ENCODE measurements at regions not wholly inside any gene's neighbourhood (a gene's known extent, or its start where the extent isn't known, plus 50 kb on each side); places are given as distances from the start of the nearest gene placed in this dataset.

DNA sequence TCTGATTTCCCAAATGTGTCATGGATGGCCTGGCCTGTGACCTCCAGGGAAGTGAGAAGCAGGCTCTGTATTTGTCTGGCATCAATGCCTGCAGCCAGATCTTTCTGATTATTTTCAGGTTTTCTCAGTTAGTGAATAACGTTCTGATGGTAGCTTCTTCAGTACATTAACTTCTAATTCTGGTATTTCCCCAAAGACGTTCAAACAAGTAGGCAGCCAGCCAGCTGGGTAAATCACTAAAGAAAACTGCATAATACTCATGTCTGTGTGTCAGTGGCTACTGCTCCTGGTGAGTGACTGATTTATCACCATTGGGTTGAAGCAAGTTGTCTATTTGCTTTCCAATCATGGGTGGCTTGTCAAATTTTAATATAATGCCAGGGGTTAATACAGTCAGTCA, 162.6 kb upstream of the PFN2 start:
- no peak for DNase-seq (ENCODE audit: low spot score)
- POLR2A ChIA-PET (ENCODE audit: low non-redundant PET), result no interaction called here
- no peak overlapping the region for H3K27ac ChIP-seq
- TF ChIP-seq, protein P1, sequence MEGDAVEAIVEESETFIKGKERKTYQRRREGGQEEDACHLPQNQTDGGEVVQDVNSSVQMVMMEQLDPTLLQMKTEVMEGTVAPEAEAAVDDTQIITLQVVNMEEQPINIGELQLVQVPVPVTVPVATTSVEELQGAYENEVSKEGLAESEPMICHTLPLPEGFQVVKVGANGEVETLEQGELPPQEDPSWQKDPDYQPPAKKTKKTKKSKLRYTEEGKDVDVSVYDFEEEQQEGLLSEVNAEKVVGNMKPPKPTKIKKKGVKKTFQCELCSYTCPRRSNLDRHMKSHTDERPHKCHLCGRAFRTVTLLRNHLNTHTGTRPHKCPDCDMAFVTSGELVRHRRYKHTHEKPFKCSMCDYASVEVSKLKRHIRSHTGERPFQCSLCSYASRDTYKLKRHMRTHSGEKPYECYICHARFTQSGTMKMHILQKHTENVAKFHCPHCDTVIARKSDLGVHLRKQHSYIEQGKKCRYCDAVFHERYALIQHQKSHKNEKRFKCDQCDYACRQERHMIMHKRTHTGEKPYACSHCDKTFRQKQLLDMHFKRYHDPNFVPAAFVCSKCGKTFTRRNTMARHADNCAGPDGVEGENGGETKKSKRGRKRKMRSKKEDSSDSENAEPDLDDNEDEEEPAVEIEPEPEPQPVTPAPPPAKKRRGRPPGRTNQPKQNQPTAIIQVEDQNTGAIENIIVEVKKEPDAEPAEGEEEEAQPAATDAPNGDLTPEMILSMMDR (conservative IDR thresholded peaks at IDR 0.05; ENCODE audit: low read depth), result no peak
- CTCF ChIA-PET, result interaction anchor here (0.6 kb wide), 2 partner anchors 429 to 481 kb away, joined by 3 read pairs; no protein-coding TSS in a partner anchor

DNA sequence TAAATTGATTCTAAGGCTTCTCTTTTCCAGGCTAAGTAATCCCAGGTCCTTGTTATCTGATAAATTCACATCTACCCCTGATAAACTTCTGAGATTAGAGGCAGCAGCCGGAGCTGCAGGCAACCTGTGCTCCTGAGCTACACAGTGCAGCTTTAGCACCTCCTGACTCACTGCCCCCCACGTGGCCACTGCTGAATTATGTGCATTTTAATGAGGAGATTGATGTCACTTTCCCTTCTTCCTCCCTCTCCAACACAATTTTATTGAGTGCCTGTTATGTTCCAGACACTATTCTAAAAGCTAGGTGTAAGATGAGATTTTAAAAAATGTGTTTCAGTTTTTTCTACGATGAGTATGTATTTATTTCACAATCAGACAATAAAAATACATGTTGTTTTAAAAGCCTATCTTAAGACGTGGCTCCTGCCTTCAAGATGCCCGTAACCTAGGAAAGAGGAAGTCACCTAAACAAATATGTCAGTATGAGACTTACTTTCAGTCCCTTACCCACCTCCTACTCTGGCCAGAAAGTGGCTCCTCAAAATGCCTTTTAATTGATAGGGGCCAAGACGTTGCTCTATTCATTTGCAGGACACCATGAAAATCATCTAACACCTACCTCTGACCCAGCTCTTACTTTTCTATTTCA, 161.5 kb upstream of the PFN2 start:
- H3K27ac ChIP-seq, result no peak overlapping the region
- no peak for DNase-seq (ENCODE audit: low spot score)
- ChIA-PET POLR2A (ENCODE audit: low non-redundant PET) (no interaction called here), CTCF (interaction anchor here (0.6 to 0.7 kb wide), 2 partner anchors 23 to 139 kb away, joined by 4 to 5 read pairs; no protein-coding TSS in a partner anchor)
- TF ChIP-seq, protein P1 (conservative IDR thresholded peaks at IDR 0.05; ENCODE audit: low read depth), result no peak

DNA sequence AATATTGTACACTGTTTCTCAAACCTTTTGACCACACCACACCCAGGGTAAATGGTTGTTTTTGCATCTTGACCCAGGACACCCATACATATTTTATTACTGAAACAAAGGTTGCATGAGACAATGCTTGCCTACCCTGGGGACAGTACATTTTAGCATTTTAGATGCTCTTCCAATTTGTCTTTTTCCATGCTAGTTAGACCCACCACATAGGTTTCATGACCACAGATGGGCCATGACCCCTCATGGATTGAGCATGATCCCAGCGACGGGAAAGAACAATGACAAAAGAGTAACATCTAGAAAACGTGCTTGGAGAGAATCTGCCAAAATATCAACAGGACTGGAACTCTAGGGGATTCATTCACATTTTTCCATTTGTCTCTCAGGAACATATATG, 161.0 kb upstream of the PFN2 start:
- TF ChIP-seq, protein P1 (conservative IDR thresholded peaks at IDR 0.05; ENCODE audit: low read depth), result no peak
- no peak overlapping the region for H3K27ac ChIP-seq
- CTCF ChIA-PET, result no interaction called here
- POLR2A ChIA-PET (ENCODE audit: low non-redundant PET), result no interaction called here
- no peak for DNase-seq (ENCODE audit: low spot score)

DNA sequence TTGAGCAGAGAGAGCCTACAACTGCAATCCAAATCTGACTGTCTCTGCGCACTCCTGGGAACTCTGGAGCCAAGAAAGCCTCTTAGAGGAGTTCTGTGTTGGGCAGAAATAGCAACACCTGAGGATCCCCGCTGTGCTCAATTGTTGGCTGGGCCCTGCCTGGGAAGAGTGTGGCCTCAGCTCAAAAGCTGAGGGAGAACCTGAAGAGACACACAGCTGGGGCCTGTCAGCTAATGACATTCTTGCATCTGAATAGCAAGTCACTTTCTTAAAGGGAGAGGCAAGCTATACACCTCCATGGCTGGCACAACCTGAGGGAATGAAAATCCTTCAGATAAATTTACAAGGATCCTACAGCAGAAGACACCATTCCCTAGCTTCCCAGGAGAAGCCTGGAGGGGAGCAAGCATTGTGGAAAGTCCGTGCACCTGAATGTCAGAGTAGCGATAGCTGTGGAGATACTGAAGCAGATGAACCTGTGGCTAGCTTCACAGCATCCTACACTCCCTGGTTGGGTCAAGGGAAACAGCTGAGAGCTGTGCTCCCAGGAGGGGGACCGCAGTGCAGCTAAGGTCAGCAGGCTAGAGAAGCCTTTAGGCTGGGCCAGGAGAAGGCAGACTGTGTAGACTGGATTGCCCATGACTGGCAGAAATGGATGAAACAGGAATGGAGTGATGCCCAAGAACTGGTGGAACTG, 159.9 kb upstream of the PFN2 start:
- CTCF ChIA-PET, result no interaction called here
- no peak for DNase-seq (ENCODE audit: low spot score)
- POLR2A ChIA-PET (ENCODE audit: low non-redundant PET), result no interaction called here
- H3K27ac ChIP-seq, result no peak overlapping the region
- TF ChIP-seq, protein P1 (conservative IDR thresholded peaks at IDR 0.05; ENCODE audit: low read depth), result no peak

DNA sequence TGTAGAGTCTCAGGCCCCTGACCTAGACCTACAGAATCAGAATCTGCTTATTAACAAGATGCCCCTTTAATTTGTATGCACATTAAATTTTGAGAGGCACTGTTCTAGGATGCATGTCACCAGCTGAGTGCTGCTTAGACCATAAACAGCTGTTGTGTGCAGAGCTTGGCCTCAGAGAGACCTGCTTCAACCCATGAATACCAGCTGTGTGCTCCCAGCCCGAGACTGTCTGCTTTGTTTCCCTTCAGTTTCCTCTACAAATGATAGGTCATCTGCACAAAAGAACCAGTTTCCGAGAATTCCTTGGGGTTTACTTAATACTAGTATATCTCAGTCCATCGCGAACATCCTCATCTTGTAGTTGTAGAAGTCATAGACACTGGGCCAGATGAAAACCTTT, 158.5 kb upstream of the PFN2 start:
- H3K27ac ChIP-seq, result no peak overlapping the region
- DNase-seq (ENCODE audit: low spot score), result no peak
- TF ChIP-seq, protein P1 (conservative IDR thresholded peaks at IDR 0.05; ENCODE audit: low read depth), result no peak
- CTCF ChIA-PET, result interaction anchor here (1.2 kb wide), 1 partner anchor 13 kb away, joined by 3 read pairs; no protein-coding TSS in a partner anchor
- POLR2A ChIA-PET (ENCODE audit: low non-redundant PET), result interaction anchor here (0.6 kb wide), 1 partner anchor 112 kb away, joined by 9 read pairs; no protein-coding TSS in a partner anchor

DNA sequence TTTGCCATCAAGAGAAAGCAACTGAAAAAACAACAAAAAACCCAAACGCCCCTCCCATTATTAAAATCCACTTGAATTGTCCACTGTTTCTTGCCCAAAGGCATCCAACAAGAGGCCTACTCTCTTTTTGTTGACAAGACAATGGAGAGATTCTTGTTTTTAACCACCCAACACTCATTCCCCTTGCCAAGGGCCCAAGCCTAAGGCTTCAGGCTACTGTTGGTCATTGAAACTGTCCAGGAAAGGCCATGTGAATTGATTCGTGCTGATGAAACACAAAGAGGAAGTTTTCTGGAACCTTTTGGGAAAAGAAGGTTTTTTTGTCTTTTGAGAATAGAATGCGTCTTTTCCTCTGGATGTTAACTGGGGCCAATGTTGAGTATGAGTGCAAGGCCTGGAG, 157.4 kb upstream of the PFN2 start:
- POLR2A ChIA-PET (ENCODE audit: low non-redundant PET), result no interaction called here
- CTCF ChIA-PET, result no interaction called here
- H3K27ac ChIP-seq, result no peak overlapping the region
- TF ChIP-seq, protein P1 (conservative IDR thresholded peaks at IDR 0.05; ENCODE audit: low read depth), result no peak
- no peak for DNase-seq (ENCODE audit: low spot score)

Data from RWPE1 (cell line).